ENCODE measurements at regions not wholly inside any gene's neighbourhood (a gene's known extent, or its start where the extent isn't known, plus 50 kb on each side); places are given as distances from the start of the nearest gene placed in this dataset.

DNA sequence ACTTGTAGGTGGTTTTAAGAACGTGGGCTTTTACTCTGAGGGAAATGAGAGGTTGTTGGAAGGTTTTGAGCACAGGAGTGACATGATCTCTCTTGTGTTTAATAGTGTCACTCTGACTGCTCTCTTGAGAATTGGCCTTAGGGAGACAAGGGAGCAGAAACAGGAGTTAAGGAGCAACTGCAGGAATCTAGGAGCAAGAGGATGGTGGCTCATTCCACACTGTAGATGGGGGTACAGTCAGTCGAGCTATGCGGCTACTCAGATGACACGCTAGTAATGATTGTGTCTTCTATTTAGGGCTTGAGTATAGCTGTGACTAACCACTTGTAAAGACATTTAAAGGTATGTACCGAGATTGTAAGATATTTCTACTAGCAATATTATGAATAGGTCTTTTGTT lies 87.4 kb downstream of the RPRM start:
- no peak for TF ChIP-seq CTCF (IDR thresholded peaks at IDR 0.05 in 2 of 3, conservative IDR thresholded peaks at IDR 0.05 in 1 of 3; ENCODE audit: borderline replicate concordance in 1 of 3, insufficient read depth in 1 of 3, low read depth in 2 of 3, low read length in 2 of 3)
- TF ChIP-seq, protein P1, sequence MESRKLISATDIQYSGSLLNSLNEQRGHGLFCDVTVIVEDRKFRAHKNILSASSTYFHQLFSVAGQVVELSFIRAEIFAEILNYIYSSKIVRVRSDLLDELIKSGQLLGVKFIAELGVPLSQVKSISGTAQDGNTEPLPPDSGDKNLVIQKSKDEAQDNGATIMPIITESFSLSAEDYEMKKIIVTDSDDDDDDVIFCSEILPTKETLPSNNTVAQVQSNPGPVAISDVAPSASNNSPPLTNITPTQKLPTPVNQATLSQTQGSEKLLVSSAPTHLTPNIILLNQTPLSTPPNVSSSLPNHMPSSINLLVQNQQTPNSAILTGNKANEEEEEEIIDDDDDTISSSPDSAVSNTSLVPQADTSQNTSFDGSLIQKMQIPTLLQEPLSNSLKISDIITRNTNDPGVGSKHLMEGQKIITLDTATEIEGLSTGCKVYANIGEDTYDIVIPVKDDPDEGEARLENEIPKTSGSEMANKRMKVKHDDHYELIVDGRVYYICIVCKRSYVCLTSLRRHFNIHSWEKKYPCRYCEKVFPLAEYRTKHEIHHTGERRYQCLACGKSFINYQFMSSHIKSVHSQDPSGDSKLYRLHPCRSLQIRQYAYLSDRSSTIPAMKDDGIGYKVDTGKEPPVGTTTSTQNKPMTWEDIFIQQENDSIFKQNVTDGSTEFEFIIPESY (IDR thresholded peaks at IDR 0.05; ENCODE audit: extremely low read depth, insufficient replicate concordance, low read length), result no peak
- TF ChIP-seq EZH2 (IDR thresholded peaks at IDR 0.05), result no peak
- no peak for TF ChIP-seq YY1 (IDR thresholded peaks at IDR 0.05; ENCODE audit: extremely low read depth, insufficient replicate concordance, low read depth, low read length)
- TF ChIP-seq SP1 (IDR thresholded peaks at IDR 0.05; ENCODE audit: low read depth), result no peak
- TF ChIP-seq POLR2AphosphoS5 (IDR thresholded peaks at IDR 0.05; ENCODE audit: low read depth, low read length), result no peak
- TF ChIP-seq POLR2A (IDR thresholded peaks at IDR 0.05; ENCODE audit: borderline replicate concordance, extremely low read depth, insufficient read depth, insufficient read length), result no peak
- TF ChIP-seq ATF3 (IDR thresholded peaks at IDR 0.05), result no peak
- no peak for TF ChIP-seq RAD21 (IDR thresholded peaks at IDR 0.05; ENCODE audit: low read depth)
- TF ChIP-seq ZNF274 (IDR thresholded peaks at IDR 0.05; ENCODE audit: low read depth, low read length), result no peak
- TF ChIP-seq CEBPB (IDR thresholded peaks at IDR 0.05; ENCODE audit: low read depth), result no peak
- no peak for TF ChIP-seq EZH2phosphoT487 (IDR thresholded peaks at IDR 0.05; ENCODE audit: borderline replicate concordance)
- TF ChIP-seq JUND (IDR thresholded peaks at IDR 0.05), result no peak
- no peak for TF ChIP-seq REST (IDR thresholded peaks at IDR 0.05; ENCODE audit: low read depth)

All from HCT116 (cell line).